Activated CD8-positive, alpha-beta memory T cell treated with anti-CD3 and anti-CD28 coated beads, Interleukin-2, amount 50 U/mL, for 24 hours (primary cell): ENCODE measurements at regions not wholly inside any gene's neighbourhood (a gene's known extent, or its start where the extent isn't known, plus 50 kb on each side); places are given as distances from the start of the nearest gene placed in this dataset.
"Not testable (repeated sequence)": the region's sequence is repeated elsewhere in the genome, so short reads cannot be mapped to it uniquely, and the experiment has no call there.

Experiments used
- DNase-seq: peaks from one replicate; pipeline ENCODE4 v3.0.0-alpha.2; 2020; ENCODE audit errors: extremely low read depth

DNA sequence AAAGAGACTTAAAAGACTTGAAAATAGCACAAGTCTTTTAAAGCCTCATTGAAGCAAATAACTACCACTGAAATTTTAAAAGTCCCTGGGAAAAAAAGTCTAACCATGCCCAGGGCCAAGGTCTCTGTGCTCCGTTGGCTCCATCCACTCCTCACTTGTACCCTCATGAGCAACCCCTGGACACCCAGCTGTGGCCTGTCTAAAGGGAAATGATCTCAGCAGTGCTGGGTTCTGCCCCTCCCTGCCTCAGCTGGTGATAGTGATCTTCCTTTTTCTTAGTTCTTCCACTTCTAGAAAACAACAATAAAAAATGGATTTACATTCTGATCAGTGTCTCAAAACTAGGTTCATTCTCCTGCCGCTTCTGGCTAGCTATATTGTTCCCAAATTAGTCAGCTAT lies 423.5 kb upstream of the ADAMTS5 start:
- no peak for DNase-seq

DNA sequence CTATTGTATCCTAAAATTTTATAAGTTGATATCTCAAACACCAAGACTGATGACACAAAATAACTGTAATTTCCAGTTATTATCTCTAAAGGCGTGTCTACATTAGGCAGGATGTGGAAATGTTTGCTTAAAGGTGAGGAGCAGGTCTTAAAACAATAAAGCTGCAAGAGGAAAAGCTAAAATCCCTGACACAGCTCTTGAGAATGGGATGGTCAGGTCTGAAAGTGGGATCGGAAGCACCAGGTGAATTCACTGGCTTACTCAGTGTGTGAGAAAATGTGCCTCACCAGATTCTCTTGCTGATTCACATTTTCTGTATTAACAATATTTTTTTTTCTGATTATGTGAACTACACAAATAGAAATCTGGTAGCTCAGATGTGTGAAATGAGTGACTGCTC lies 421.9 kb upstream of the ADAMTS5 start:
- DNase-seq = no peak

DNA sequence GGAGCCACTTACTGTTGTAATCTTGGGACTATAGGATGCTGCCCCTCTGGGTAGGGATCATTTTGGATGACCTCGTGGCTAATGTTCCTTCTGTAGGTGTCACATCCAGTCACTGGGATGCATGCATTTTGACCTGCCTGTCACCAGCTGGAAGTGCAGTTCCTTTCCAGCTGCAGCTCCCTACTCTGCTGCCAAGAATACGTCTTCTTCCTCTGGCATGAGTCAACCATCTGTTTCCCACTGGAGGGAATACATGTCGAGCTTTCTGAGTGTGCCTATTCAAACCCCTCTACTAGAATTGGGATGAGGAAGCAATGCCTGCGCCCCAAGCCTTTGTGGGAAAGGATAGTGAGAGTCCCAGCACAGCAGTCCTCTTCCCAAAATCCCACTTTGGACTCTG lies 415.5 kb upstream of the ADAMTS5 start:
- DNase-seq = no peak

DNA sequence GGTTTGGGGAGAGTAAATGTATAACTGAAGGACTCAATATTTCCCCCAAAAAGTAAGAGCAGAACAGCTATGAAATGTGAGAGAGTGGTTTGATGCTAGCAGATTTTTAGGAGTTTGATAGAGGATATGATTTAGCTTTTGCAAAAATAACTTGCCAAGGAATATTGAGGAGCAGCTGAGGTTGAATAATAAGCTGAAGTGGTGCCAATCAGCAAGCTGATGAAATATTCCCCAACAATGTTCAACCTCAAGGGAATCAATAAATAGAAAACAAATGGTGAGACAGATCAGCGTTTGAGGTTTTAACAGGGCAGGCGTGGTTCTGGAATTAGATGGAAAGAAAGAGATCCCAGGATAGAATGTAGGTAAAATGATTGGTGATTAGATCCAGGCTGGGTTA lies 413.4 kb upstream of the ADAMTS5 start:
- no peak for DNase-seq

DNA sequence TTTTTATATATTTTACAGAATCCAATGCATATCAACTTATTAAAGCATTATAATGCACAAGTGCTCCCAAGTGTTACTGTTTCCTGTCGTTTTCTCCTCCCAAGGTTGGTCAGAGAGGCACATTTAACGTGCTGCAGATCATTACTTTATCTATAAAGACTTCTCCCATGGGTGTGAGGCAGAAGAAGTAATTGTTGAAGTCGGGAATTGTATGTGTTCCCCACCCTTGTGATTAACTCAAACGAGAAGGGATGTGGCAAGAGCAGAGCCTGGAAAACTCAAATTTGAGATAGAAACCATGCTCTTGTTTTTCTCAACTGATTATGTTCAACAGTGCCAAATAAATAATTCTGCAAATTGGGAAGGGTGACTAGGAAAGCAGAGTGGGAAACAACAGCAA lies 412.5 kb upstream of the ADAMTS5 start:
- no peak for DNase-seq

DNA sequence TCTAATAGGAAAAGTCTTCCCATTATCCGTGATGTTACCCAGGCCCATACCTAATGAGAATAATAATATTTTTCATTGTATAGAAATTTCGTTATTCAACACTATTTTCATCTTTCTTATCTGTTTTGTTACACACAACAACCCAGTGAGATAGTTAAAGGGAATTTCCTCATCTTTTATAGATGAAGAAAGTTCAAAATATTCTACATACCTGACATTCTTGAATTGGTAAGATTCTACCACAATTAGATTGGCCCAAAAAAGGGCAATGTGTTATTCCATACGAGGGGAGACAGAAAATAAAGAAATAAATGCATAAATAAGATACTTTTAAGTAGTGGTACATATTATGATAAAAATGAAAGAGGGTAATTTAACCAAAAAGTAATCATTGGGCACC lies 405.5 kb upstream of the ADAMTS5 start:
- DNase-seq = no peak

DNA sequence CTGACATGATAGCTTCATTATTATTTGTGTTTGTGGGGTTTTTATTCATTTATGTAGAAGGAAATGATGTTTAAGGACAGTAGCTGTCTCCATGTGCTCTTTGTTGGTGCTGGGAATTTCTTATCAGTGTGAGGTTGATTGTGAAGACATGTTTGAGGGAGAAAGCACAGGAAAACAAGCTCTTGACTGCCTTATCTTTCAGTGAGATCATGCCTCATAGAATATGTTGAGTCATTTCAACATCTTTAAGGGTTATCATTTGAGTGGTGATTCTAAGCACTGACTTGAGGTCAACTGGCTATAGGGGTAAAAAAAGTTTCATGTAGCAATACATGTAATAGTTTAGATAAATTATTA lies 405.1 kb upstream of the ADAMTS5 start:
- no peak for DNase-seq

DNA sequence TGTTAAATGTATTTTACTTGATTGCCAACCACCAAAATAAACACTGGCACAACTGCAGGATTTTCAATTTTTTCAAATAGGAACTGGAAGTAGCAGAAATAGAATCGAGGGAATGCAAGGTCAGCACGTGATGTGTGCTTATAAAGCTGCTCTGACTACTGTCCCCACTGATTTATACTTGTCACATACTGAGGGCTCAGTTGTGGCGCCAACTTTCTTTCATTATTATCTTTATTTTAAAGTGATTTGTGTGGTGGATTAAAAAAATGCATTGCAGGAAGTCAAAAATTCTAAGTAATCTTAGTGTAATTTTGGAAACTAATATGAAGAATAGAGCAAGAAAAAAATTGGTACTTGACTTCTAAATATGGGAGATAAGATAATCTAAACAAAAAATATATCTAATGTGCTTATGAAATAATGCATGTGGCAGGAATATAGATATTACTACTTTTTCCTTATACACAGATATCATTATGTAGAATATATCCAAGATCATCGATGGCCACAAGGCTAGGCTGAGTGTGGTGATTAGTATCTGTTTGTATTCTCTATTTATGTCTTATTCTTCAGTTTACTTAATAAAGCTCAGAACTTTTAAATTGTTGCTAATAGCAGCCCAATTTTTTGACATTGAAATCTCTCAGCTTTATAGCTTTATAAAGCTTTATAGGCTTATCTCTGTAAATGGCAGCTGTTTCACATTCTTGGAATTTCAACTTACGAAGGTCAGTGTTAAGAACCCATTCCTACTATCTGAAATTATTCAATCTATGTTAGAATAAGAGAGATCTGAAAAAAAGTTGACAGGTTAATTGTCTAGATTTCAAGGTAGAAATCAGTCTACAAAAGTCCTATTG lies 404.5 kb upstream of the ADAMTS5 start:
- DNase-seq = no peak

DNA sequence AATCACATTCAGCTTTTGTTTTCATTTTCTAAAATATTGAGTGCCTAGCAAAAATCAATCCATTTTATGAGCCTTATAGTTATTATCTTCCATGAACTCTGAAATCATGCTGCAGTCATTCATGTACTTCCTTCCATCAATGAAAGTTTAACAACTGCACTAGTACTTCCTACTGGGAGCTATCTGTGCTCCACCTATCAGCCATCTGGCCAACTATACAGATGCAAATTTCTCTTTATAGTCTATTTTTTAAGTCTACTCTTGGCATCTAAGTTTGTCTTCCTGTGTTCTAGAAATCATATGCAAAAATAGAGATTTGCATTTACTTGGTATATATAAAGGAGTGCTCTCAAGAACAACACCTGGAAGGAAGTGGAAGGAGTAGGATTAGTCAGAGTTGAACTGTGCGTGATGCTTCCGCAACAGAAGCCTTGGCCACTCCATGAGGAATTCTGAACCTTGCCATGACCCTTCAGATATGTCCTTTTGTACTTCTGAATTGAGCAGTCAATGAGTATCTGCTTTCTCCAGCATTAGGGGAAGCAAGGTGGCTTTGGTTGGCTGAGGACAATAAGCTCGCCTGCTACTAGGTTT lies 403.2 kb upstream of the ADAMTS5 start:
- no peak for DNase-seq

DNA sequence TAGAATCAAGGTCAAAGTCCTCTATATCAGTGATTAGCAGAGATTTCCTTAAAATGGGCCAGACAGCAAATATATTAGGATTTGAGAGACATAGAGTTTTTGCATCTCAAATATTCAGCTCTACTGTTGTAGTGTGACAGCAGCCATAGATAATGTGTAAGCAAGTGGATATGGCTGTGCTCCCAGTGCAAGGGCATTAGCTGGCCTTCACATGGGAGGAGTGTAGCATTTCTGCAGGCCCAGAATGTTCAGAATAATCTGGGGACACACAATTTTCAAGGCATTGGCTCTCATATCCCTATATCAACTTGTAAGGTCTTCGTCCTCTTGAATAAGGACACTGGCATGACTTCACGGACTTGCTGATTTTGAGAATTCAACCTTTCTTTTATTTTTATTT lies 402.3 kb upstream of the ADAMTS5 start:
- DNase-seq = no peak

DNA sequence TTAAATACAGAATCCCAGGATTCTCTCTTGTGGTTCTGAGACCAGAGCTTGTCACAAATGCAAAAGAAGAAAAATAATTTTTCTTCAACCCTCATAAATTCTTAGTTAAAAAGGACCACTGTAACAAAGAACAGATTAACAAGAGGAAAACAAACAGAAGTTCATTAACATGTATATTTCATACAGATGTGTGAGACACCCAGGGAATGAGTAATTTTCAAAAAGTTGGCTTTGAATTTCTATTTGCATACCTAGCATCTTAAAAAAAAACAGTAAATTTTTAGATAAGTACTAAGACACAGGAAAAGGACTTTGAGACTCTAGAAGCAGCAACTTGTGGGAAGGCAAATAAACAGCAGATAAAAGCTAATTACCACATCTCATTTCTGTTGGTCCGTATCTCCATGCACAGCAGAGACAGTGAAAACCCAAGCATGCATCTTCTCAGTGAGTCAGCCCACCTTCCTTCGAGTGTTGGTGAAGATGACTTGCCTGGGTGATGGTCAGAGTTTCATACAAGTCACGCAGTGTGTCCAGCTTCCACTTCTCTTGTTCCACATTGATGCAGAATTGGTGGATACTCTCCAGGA lies 399.9 kb upstream of the ADAMTS5 start:
- DNase-seq = no peak

DNA sequence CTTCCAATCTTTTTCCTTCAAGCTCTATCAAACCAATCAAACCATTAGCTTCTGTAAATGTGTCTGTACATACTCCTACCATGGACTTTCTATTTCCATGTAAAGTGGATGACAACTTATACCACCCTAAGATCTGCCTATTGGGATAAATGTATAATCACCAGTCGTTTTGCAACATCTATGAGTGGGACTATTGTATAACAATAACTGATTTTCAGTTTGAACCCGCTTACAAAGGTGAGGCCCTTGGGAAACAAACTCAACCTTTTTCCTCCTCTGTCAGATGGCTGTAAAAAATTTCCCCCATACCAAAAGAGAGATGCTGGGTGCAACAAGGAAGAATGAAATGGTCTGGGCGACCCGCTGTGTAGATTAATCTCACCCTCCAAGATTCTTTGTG lies 399.1 kb upstream of the ADAMTS5 start:
- no peak for DNase-seq

DNA sequence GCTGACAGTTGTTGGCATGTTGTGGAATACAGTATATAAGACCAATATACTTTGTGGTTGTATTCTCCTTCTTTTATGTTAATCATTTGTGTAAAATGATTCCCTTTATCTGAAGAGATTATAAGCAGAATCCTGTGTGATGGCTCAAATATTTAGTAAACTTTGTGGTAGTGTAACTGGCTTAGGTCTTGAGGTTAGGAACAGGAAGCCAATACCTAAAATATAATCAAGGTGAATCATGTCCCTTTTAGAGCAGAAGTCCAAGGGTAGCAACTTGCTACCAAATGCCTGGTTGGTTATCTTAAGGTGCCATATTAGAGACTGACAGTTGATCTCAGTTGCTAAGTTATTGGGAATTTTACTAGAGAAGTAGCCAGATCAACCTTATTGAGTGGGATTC lies 398.5 kb upstream of the ADAMTS5 start:
- no peak for DNase-seq

DNA sequence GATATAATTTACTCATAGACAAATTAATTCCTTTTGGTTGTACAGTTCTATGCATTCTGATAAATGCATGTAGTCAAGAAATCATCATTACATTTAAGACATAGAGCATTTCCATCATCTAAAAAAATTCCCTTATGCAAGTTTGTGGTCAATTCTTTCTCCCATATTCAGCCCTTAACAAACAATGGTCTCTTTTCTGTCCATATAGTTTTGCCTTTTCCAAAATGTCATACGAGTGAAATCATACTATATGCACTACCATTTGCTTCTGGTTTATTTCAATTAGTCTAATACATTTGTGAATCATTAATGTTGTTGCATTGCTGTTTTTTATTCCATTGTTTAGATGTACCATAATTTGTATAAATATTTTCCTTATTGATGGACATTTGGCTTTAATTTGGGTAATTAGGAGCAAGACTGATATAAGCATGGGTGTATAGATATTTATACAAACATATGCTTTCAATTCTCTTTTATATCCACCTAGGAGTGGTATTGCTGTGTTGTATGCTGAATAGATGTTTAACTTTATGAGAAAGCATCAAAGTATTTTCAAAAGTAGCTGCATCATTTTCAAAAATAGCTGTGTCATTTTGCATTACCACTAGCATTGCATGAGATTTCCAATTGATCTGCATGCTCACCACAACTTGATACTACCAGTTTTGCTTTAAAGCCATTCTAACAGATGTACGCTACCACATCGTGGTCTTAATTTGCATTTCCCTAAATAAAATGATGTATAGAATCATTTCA lies 397.0 kb upstream of the ADAMTS5 start:
- no peak for DNase-seq

DNA sequence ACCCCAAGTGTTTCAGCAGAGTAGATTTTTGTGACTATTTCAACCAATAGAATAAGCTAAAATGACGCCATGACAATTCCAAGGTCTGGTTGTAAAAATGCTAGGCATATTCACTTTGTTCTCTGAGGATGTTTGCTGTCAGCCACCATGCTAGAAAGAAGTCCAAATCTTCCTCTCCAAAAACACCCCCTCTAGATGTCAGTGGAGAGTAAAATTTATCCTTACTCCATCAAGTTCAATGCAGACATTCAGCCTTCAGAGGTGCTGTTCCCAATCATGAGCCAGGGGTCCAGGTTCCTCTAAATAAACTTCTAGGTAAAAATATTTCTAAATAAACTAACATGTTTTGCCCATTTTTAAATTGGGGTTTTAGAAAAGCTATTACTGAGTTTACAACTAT lies 395.4 kb upstream of the ADAMTS5 start:
- DNase-seq = no peak

DNA sequence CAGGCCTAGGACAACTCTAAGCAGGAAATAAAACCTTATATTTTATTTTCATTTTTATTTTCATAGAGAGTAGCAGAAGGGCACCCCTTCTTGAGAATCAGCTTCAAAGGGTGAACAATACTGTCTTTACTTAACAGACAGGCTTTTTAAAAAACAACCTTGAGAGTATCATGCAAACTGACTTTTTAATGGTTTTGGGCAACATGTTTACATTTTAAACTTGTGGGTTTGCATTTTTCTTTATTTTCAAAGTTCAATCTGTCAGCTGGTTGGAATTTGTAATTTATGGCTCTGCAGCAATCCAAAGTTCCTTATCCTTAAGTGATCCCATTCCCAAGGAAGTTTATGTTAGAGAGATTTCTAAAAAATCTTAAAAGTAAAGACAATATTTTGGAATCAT lies 392.3 kb upstream of the ADAMTS5 start:
- no peak for DNase-seq

DNA sequence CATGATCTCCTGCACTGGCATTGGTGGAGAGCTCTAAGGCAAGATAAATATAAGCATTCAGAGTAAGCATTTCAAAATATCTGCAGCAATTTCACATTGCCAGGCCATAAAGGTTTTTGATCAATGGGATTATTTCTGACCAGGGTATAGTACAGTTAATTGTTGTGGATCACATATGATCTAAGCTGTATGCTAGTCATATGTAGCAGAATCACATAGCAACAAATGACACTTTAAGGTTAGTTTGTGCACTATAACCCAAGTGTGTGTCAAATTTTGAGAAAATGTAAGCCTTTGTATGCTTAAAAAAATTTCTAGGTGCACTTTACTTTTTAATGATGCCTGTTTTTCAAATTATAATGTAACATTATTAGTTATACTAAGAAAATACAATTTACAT lies 386.0 kb upstream of the ADAMTS5 start:
- no peak for DNase-seq

DNA sequence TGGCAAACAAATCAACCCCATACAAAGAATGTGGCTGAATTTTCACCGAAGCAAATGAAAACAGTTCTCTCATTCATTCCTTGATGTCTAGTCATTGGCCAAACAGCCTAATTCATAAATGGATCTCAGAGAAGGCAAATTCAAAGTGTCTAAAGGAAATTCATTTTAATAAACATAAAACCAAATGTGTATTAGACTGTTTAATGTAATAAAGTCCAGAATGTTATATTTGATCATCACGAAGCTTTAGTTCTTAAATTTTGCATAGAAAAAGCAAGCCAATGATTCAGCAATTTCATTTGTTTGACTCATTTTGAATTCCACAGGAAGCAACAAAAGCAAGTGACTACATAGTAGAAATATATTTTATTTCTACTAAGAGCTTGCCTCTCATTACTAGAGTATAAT lies 379.2 kb upstream of the ADAMTS5 start:
- no peak for DNase-seq

DNA sequence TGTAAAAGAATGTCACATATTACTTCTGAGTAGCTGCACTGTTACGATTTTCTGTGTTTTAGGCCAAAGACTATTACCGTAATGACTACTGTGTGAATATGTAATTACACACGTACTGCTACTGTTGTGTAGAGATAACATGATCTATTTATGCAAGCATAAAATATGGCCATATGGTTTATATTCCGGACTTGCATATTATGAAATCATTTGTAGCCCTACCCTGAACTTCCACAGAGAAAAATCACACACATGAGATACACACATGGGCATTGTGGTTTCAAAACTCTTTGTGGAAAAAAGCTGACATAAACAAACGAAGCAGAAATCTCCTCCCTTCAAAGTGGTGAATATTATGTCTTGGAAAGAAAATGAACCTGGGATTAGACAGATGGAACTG lies 373.0 kb upstream of the ADAMTS5 start:
- DNase-seq = no peak

DNA sequence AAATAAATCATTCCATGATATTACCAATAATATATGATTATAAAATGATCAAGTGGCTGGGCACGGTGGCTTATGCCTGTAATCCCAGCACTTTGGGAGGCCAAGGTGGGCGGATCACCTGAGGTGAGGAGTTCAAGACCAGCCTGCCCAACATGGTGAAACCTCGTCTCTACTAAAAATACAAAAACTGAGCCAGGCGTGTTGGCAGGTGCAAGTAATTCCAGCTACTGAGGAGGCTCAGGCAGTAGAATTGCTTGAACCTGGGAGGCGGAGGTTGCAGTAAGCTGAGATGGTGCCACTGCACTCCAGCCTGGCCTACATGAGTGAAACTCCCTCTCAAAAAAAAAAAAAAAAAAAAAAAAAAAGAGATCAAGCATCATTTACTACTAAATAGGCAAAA lies 371.1 kb upstream of the ADAMTS5 start:
- DNase-seq = not testable (repeated sequence)

DNA sequence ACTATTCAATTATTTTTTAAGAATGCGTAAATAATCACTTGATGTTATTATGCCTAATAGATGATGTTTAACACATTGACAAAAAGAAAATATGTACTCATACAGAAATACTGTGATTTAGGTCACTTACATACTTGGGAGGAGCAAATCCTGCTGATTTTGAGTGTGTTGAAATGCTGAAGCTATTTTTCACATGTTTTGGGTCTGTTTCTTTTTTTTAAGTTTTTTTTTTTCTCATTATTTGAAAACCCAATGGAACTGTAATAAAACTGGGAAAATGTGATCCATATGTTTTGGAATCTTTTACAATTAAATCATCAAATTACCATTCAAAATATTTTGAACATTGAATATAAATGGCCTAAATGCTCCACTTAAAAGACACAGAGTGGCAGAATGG lies 366.2 kb upstream of the ADAMTS5 start:
- DNase-seq = no peak

DNA sequence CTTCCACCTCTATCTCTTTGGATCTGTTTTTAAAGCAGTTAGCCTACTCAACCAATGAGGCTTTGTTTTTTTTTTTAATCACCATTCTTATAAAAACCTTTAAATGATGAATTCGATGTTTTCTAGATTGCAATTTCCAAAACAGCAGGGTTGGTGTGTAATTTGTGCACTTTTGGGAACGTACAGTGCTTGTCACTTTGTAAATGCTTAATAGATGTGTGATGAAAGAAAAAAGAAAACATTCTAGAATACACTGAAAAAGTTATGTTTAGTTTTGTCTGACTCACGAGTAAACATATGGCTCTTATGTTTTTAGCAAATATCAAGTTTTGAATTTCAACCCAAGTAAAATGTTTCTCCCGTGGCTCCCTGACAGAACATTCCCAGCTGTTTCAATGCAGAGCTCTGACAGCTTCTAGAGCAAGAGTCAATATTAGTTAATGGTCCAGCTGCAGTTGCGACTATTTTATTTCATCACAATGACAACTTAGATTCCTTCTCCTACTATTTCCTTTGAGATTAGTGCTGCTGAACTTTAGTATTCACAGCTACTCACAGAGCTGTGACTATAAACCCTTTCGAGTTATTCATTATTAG lies 362.5 kb upstream of the ADAMTS5 start:
- no peak for DNase-seq
